ENCODE measurements at regions not wholly inside any gene's neighbourhood (a gene's known extent, or its start where the extent isn't known, plus 50 kb on each side); places are given as distances from the start of the nearest gene placed in this dataset.

DNA sequence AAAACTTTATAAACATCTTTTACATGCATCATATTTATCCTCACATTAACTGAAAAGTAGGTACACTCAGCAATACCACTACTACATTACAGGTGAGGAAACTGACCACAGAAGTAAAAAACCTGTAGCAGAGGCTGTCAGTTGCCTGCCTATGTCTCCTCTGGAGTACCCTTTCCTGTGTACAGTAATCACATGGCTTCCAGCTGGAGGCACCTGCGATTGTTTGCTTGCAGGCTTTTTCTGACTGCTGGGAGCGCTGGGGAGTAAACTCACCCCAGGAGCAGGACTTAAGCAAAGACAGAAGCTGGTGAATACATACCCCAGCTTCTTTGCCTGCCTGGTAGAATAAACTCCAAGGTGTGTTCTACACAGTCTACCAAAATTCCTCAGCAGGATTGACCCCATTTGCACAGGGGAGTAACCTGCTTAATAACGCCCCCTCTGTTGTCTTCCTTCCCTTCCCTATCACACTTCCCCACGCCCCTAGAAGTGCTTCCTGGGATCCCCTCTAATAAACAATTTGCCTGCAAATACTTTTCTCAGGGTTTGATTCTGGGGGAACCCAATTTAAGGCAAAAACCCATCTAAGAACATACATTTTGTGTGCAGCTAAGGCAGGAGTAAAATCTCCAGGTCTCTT, 138.9 kb downstream of the PTH2R start:
- TF ChIP-seq, protein P1, sequence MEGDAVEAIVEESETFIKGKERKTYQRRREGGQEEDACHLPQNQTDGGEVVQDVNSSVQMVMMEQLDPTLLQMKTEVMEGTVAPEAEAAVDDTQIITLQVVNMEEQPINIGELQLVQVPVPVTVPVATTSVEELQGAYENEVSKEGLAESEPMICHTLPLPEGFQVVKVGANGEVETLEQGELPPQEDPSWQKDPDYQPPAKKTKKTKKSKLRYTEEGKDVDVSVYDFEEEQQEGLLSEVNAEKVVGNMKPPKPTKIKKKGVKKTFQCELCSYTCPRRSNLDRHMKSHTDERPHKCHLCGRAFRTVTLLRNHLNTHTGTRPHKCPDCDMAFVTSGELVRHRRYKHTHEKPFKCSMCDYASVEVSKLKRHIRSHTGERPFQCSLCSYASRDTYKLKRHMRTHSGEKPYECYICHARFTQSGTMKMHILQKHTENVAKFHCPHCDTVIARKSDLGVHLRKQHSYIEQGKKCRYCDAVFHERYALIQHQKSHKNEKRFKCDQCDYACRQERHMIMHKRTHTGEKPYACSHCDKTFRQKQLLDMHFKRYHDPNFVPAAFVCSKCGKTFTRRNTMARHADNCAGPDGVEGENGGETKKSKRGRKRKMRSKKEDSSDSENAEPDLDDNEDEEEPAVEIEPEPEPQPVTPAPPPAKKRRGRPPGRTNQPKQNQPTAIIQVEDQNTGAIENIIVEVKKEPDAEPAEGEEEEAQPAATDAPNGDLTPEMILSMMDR (conservative IDR thresholded peaks at IDR 0.05): no peak
- H3K27ac ChIP-seq: peak overlapping the region; percentile 19

DNA sequence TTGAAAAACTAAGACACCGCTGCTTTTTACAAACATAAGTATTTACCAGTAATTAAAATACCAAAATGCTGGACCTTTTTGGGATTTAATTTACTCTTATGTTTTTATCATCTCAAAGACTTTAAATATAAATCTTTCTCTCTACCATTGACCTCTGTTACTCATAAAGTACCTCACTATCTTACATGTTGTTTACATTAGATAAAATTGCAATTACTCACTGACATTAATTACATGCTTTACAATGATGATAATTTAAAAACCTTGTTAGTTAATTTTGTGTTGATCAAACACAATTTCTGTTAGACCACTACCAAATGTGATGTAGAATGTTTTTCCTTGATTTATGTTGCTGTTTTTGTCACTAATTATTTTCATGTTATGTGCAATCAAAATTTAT, 139.5 kb downstream of the PTH2R start:
- TF ChIP-seq, protein P1 (conservative IDR thresholded peaks at IDR 0.05): no peak
- H3K27ac ChIP-seq: no peak overlapping the region; the same call in 1 of the 2 replicates

DNA sequence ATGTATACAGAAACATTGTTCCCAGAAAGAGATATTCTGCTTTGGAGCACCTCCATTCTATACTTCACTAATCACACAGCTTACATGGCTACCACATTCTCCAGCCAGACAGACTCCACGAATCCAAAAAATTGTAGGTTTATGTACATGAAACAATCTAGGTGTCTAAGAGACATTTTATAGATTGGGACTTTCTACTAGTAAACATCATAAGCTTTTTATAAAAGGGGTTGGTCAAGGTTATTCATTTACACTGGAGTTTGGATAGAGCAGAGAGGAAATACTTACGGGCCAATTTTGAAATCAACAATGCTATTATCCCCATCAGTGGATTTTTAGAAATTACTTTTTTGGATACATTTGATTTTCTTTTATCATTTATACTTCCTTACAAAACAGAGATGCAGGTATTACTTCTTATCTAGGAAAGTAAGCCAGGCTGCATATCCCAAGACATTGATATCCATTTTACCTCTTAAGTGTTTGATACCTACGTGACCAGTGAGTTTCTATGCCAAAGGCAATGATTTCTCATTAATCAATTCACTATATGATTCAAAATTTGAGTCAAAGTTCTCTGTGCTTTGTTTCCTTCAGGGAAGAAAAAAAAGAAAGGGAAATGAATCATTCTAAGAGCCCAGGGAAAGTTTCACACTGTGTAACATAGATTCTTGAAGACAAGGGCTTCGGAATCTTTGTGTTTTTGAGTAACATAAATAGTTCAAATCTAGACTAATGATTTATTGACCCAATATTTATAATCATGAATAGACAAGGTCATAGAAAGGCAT, 140.5 kb downstream of the PTH2R start:
- H3K27ac ChIP-seq: no peak overlapping the region
- TF ChIP-seq, protein P1 (conservative IDR thresholded peaks at IDR 0.05): no peak

DNA sequence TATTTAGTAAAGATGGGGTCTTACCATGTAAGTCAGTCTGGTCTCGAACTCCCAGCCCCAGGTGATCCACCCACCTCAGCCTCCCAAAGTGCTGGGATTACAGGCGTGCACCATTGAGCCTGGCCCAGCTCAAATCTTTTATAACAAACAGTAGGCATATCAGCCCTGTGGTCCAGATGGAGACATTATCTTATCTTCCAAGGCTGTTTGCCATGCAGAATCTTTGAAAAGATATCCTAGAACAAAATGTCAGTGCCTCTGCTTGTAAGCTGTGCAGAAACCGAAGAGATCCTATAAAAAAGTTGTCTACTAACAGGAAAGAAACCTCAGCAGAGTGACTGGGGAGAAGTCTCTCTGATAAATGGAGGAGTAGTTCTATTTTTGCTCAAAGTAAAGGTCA, 142.1 kb downstream of the PTH2R start:
- TF ChIP-seq, protein P1 (conservative IDR thresholded peaks at IDR 0.05): no peak

DNA sequence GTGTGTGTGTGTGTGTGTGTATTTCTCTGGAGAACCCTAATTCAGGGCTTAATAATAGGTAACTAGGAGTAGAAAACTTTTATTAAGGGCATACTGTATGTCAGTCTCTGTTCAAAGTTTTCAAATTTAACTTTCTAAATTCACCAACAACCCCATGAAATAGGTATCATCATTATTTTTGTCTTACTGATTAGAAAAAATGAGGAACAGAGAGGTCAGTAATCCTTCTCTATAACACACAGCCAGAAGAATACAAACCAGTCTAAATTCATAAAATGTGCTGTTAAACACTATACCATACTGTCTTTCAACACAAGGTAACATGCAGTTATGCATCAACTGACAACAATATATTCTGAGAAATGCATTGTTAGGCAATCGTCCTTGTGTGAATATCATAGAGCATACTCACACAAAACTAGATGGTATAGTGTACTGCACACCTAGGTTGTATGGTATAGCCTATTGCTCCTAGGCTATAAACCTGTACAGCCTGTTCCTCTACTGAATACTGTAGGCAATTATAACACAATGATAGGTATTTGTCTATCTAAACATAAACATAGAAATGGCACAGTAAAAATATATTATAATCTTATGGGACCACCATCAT, 143.1 kb downstream of the PTH2R start:
- H3K27ac ChIP-seq: no peak overlapping the region
- TF ChIP-seq, protein P1 (conservative IDR thresholded peaks at IDR 0.05): no peak

More for the DNA sequence above, 142.1 kb downstream of the PTH2R start:
- no peak overlapping the region for H3K27ac ChIP-seq

DNA sequence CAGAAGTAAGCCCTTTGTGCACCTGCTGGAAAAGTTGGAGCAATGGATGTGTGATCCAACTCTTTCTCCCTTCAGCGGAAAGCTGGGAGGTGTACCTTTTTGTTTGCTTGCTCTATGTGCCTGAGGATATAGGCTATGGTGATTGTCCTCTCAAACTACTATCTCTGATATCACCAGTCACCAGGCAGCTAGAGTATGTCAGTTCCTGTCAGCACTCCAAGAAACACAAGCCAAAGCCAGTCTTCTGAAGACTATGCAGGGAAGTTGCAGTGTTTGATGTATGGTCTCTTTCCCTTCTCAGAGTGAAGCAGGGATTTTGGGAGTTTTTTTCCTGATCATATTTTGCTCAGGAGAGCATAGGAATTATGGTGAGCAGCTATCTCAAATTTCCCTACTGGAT, 146.4 kb downstream of the PTH2R start:
- H3K27ac ChIP-seq: 0 out of 2 replicates have a peak overlapping the region, but pooled peaks have one; percentile 22
- TF ChIP-seq, protein P1 (conservative IDR thresholded peaks at IDR 0.05): no peak

DNA sequence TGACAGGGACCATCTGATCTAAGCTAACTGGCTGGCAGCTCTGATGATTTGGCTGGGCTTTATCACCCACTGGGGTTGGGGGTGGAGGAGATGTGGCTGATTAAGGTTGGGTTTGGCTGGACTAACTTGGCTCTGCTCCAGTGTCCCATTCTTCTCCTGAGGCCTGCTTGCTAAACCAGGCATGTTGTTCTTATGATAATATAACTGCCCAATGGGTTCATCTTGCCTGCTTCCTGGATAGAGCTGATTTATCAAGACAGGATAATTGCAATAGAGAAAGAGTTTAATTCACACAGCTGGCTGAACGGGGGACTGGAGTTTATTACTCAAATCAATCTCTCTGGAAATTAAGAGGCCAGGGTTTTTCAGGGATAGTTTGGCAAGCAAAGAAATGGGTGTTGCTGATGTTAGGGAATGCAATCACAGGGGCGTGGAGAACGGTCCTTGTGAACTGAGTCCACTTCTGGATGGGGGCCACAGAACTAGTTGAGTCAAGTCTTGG, 150.4 kb downstream of the PTH2R start:
- TF ChIP-seq, protein P1 (conservative IDR thresholded peaks at IDR 0.05): no peak
- no peak overlapping the region for H3K27ac ChIP-seq

Data from VCaP (cell line).